Left forelimb (tissue), 1 donor: ENCODE measurements at regions not wholly inside any gene's neighbourhood (a gene's known extent, or its start where the extent isn't known, plus 50 kb on each side); places are given as distances from the start of the nearest gene placed in this dataset.

Source experiments
- DNase-seq: peaks from one replicate; pipeline ENCODE4 v3.0.0-alpha.2; 2018; ENCODE audit warnings: low spot score

GRCh38 chr3:24641628-24642027, 147.0 kb upstream of the THRB start:
- no peak for DNase-seq

GRCh38 chr3:24645047-24645446, 150.4 kb upstream of the THRB start:
- no peak for DNase-seq

GRCh38 chr3:24646790-24647189, 152.1 kb upstream of the THRB start:
- no peak for DNase-seq

GRCh38 chr3:24648063-24648462, 153.4 kb upstream of the THRB start:
- DNase-seq = no peak

- DNase-seq = no peak
Observed at GRCh38 chr3:24650839-24651238, 156.2 kb upstream of the THRB start.

- DNase-seq = no peak
Observed at GRCh38 chr3:24657870-24658510, 163.3 kb upstream of the THRB start.

- no peak for DNase-seq
Observed at GRCh38 chr3:24661175-24661584, 166.5 kb upstream of the THRB start.

- no peak for DNase-seq
Observed at GRCh38 chr3:24662449-24663345, 168.0 kb upstream of the THRB start.

GRCh38 chr3:24663406-24663805, 168.8 kb upstream of the THRB start:
- no peak for DNase-seq

- DNase-seq = no peak
Observed at GRCh38 chr3:24668039-24668438, 173.4 kb upstream of the THRB start.

- no peak for DNase-seq
Observed at GRCh38 chr3:24670871-24671270, 176.2 kb upstream of the THRB start.

GRCh38 chr3:24673596-24673995, 178.9 kb upstream of the THRB start:
- no peak for DNase-seq

GRCh38 chr3:24674261-24674660, 179.6 kb upstream of the THRB start:
- no peak for DNase-seq

- no peak for DNase-seq
Observed at GRCh38 chr3:24678021-24678420, 183.4 kb upstream of the THRB start.

- DNase-seq = no peak
Observed at GRCh38 chr3:24678421-24678865, 183.8 kb upstream of the THRB start.

GRCh38 chr3:24679429-24679828, 184.8 kb upstream of the THRB start:
- DNase-seq = no peak

GRCh38 chr3:24680214-24680967, 185.7 kb upstream of the THRB start:
- no peak for DNase-seq

- DNase-seq = no peak
Observed at GRCh38 chr3:24682141-24682547, 187.5 kb upstream of the THRB start.

- DNase-seq = no peak
Observed at GRCh38 chr3:24683090-24683489, 188.4 kb upstream of the THRB start.

GRCh38 chr3:24683633-24684384, 189.2 kb upstream of the THRB start:
- no peak for DNase-seq

- no peak for DNase-seq
Observed at GRCh38 chr3:24684506-24685023, 189.9 kb upstream of the THRB start.

- DNase-seq = no peak
Observed at GRCh38 chr3:24686808-24687207, 192.2 kb upstream of the THRB start.
